ENCODE measurements at regions not wholly inside any gene's neighbourhood (a gene's known extent, or its start where the extent isn't known, plus 50 kb on each side); places are given as distances from the start of the nearest gene placed in this dataset.

GRCh38 chr2:189258616-189259365 lies 79.2 kb upstream of the COL5A2 start:
- no peak overlapping the region for H3K4me3 ChIP-seq (ENCODE audit: low read depth, low read length)
- H3K4me3 Mint-ChIP-seq: no peak overlapping the region
- H3K36me3 ChIP-seq (ENCODE audit: control insufficient read depth, insufficient read depth, low read length): no peaks in the 10 kb centered on the region
- H3K27me3 Mint-ChIP-seq: no peaks in the 10 kb centered on the region
- ATAC-seq (ENCODE audit: low read depth in 2 of 2): no peak
- no peak overlapping the region for H3K27ac Mint-ChIP-seq
- H3K4me1 ChIP-seq (ENCODE audit: control insufficient read depth, insufficient read depth, low read length, poor library complexity, severe bottlenecking): no peaks in the 10 kb centered on the region
- no peaks in the 10 kb centered on the region for H3K9me3 ChIP-seq (ENCODE audit: control insufficient read depth in 2 of 2, low read length in 2 of 2)
- H3K27ac ChIP-seq (ENCODE audit: insufficient read depth, low read length, poor library complexity, severe bottlenecking): no peak overlapping the region
- no peaks in the 10 kb centered on the region for H3K27me3 ChIP-seq (ENCODE audit: control insufficient read depth, insufficient read depth, low read length)
- peaks cover 0 to 2% (median 0%) of the 10 kb centered on the region in 7 donors for H3K9me3 Mint-ChIP-seq
- no peaks in the 10 kb centered on the region for H3K36me3 Mint-ChIP-seq
- DNase-seq: no peak
- peaks cover 0 to 8% (median 7%) of the 10 kb centered on the region in 4 donors for H3K4me1 Mint-ChIP-seq

DNA sequence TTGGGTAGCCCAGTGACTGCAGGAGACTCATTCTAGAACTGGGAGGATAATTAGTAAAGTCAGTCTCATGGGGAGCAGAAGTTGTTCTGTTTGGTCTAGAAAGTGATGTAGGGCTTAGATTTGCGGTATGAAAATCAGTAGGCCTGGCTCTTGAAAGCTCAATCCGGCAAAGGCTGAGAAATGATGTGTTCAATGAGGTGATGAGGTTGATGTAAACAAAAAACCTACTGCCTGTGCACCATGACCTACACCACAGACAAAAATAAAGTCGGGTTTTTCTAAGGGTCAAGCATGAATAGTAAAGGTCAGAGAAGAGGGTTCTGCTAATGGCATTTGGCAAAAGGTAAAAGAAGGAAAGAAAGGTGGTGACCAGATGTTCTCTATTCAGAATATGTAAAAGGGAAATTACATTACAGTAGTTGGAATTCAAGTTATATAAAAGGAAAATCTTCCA lies 80.8 kb upstream of the COL5A2 start:
- Mint-ChIP-seq H3K9me3 (peaks cover 0 to 3% (median under 1%) of the 10 kb centered on the region in 7 donors), H3K27me3 (no peaks in the 10 kb centered on the region), H3K36me3 (no peaks in the 10 kb centered on the region), H3K4me3 (no peak overlapping the region), H3K4me1 (peaks cover 0 to 8% (median 7%) of the 10 kb centered on the region in 4 donors), H3K27ac (no peak overlapping the region)
- Histone ChIP-seq H3K27ac (ENCODE audit: insufficient read depth, low read length, poor library complexity, severe bottlenecking) (no peak overlapping the region), H3K9me3 (ENCODE audit: control insufficient read depth in 2 of 2, low read length in 2 of 2) (no peaks in the 10 kb centered on the region), H3K27me3 (ENCODE audit: control insufficient read depth, insufficient read depth, low read length) (no peaks in the 10 kb centered on the region), H3K4me3 (ENCODE audit: low read depth, low read length) (no peak overlapping the region), H3K36me3 (ENCODE audit: control insufficient read depth, insufficient read depth, low read length) (no peaks in the 10 kb centered on the region), H3K4me1 (ENCODE audit: control insufficient read depth, insufficient read depth, low read length, poor library complexity, severe bottlenecking) (no peaks in the 10 kb centered on the region)
- ATAC-seq (ENCODE audit: low read depth in 2 of 2) (no peak), DNase-seq (no peak)

DNA sequence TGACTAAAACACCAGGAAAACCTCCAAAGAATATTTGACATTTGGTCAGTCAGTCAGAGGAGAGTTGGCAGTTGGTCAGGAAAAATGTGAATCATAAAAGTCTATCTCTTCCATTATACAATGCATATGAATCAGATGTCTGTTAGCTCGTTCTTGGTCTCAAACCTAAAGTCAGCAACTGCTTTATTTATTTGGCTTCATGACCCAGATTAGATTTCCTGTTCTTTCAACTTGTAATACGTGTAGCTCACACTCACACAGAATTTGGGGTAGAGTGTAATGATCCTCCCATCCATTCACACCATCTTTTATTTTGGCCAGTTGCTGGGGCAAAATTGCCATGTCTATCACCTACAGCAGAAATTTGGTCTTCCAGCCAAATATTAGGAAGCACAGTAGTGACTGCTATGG lies 81.9 kb upstream of the COL5A2 start:
- Mint-ChIP-seq H3K9me3 (peaks cover 0 to 4% (median 3%) of the 10 kb centered on the region in 7 donors), H3K4me3 (no peak overlapping the region), H3K27ac (no peak overlapping the region), H3K36me3 (no peaks in the 10 kb centered on the region), H3K4me1 (peaks cover 0 to 8% (median 5%) of the 10 kb centered on the region in 4 donors), H3K27me3 (no peaks in the 10 kb centered on the region)
- no peak for ATAC-seq (ENCODE audit: low read depth in 2 of 2)
- no peak overlapping the region for H3K27ac ChIP-seq (ENCODE audit: insufficient read depth, low read length, poor library complexity, severe bottlenecking)
- no peaks in the 10 kb centered on the region for H3K4me1 ChIP-seq (ENCODE audit: control insufficient read depth, insufficient read depth, low read length, poor library complexity, severe bottlenecking)
- no peak overlapping the region for H3K4me3 ChIP-seq (ENCODE audit: low read depth, low read length)
- peak in 1 of 3 donors; percentile 21 for DNase-seq
- no peaks in the 10 kb centered on the region for H3K36me3 ChIP-seq (ENCODE audit: control insufficient read depth, insufficient read depth, low read length)
- H3K27me3 ChIP-seq (ENCODE audit: control insufficient read depth, insufficient read depth, low read length): no peaks in the 10 kb centered on the region
- H3K9me3 ChIP-seq (ENCODE audit: control insufficient read depth in 2 of 2, low read length in 2 of 2): no peaks in the 10 kb centered on the region

GRCh38 chr2:189261916-189262315 lies 82.4 kb upstream of the COL5A2 start:
- Histone ChIP-seq H3K36me3 (ENCODE audit: control insufficient read depth, insufficient read depth, low read length) (no peaks in the 10 kb centered on the region), H3K9me3 (ENCODE audit: control insufficient read depth in 2 of 2, low read length in 2 of 2) (no peaks in the 10 kb centered on the region), H3K4me1 (ENCODE audit: control insufficient read depth, insufficient read depth, low read length, poor library complexity, severe bottlenecking) (no peaks in the 10 kb centered on the region), H3K4me3 (ENCODE audit: low read depth, low read length) (no peak overlapping the region), H3K27me3 (ENCODE audit: control insufficient read depth, insufficient read depth, low read length) (no peaks in the 10 kb centered on the region), H3K27ac (ENCODE audit: insufficient read depth, low read length, poor library complexity, severe bottlenecking) (no peak overlapping the region)
- Mint-ChIP-seq H3K36me3 (no peaks in the 10 kb centered on the region), H3K27me3 (no peaks in the 10 kb centered on the region), H3K4me1 (peaks cover 0 to 8% (median 5%) of the 10 kb centered on the region in 4 donors), H3K9me3 (peaks cover 0 to 5% (median 3%) of the 10 kb centered on the region in 7 donors), H3K4me3 (no peak overlapping the region), H3K27ac (no peak overlapping the region)
- no peak for DNase-seq
- no peak for ATAC-seq (ENCODE audit: low read depth in 2 of 2)

DNA sequence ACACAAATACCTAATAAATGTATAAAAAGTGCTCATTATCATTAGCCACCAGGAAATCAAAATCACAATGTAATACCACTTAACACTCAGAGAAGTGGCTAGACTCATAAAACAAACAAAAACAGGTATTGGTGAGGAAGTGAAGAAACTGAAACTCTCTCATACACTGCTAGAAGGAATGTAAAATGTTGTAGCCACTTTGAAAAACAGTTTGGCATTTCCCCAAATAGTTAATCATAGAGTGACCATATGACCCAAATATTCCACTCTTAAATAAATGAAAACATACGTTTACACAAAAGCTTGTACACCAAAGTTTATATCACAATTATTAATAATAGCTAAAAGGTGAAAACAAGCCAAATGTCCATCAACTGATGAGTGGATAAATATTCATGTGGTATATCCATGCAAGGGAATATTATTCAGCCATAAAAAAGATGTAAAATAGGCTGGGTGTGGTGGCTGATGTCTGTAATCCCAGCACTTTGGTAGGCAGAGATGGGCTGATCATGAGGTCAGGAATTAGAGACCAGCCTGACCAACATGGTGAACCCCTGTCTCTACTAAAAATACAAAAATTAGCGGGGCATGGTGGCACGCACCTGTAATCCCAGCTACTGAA lies 86.2 kb upstream of the COL5A2 start:
- H3K27ac Mint-ChIP-seq: no peak overlapping the region
- no peaks in the 10 kb centered on the region for H3K36me3 Mint-ChIP-seq
- no peak for ATAC-seq (ENCODE audit: low read depth in 2 of 2)
- Histone ChIP-seq H3K4me1 (ENCODE audit: control insufficient read depth, insufficient read depth, low read length, poor library complexity, severe bottlenecking) (no peaks in the 10 kb centered on the region), H3K27ac (ENCODE audit: insufficient read depth, low read length, poor library complexity, severe bottlenecking) (no peak overlapping the region), H3K4me3 (ENCODE audit: low read depth, low read length) (no peak overlapping the region), H3K27me3 (ENCODE audit: control insufficient read depth, insufficient read depth, low read length) (no peaks in the 10 kb centered on the region), H3K36me3 (ENCODE audit: control insufficient read depth, insufficient read depth, low read length) (no peaks in the 10 kb centered on the region), H3K9me3 (ENCODE audit: control insufficient read depth in 2 of 2, low read length in 2 of 2) (no peaks in the 10 kb centered on the region)
- H3K4me1 Mint-ChIP-seq: peaks cover 0 to 8% (median 5%) of the 10 kb centered on the region in 4 donors
- no peak for DNase-seq
- H3K4me3 Mint-ChIP-seq: no peak overlapping the region
- H3K9me3 Mint-ChIP-seq: peaks cover 0 to 6% (median 3%) of the 10 kb centered on the region in 7 donors
- H3K27me3 Mint-ChIP-seq: no peaks in the 10 kb centered on the region

DNA sequence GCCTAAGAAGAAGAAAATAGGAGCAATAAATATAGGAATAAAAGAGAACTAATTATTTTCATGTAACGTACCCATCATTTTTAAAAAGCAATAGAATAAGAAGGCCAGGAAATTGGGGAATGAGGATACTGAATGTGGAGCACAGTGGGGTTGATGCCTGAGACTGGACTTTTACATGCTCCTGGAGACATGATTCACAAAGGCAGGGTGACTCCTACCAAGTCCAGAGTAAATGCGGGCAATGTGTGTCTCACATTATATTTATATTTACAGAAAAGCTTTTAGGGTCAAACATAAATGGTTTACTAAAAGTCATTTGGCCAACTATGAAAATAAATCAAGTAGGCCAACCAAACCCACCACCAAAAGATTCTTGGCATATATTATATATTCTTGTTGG lies 87.9 kb upstream of the COL5A2 start:
- Histone ChIP-seq H3K36me3 (ENCODE audit: control insufficient read depth, insufficient read depth, low read length) (no peaks in the 10 kb centered on the region), H3K27ac (ENCODE audit: insufficient read depth, low read length, poor library complexity, severe bottlenecking) (no peak overlapping the region), H3K27me3 (ENCODE audit: control insufficient read depth, insufficient read depth, low read length) (no peaks in the 10 kb centered on the region), H3K9me3 (ENCODE audit: control insufficient read depth in 2 of 2, low read length in 2 of 2) (no peaks in the 10 kb centered on the region), H3K4me1 (ENCODE audit: control insufficient read depth, insufficient read depth, low read length, poor library complexity, severe bottlenecking) (no peaks in the 10 kb centered on the region), H3K4me3 (ENCODE audit: low read depth, low read length) (no peak overlapping the region)
- Mint-ChIP-seq H3K36me3 (no peaks in the 10 kb centered on the region), H3K4me3 (no peak overlapping the region), H3K9me3 (peaks cover 0 to 7% (median 4%) of the 10 kb centered on the region in 7 donors), H3K27me3 (no peaks in the 10 kb centered on the region), H3K4me1 (no peaks in the 10 kb centered on the region), H3K27ac (no peak overlapping the region)
- ATAC-seq (ENCODE audit: low read depth in 2 of 2): no peak
- DNase-seq: no peak

GRCh38 chr2:189267925-189268579 lies 88.5 kb upstream of the COL5A2 start:
- Mint-ChIP-seq H3K4me3 (no peak overlapping the region), H3K4me1 (no peaks in the 10 kb centered on the region), H3K27me3 (no peaks in the 10 kb centered on the region), H3K36me3 (no peaks in the 10 kb centered on the region), H3K9me3 (peaks cover 0 to 7% (median 4%) of the 10 kb centered on the region in 7 donors), H3K27ac (no peak overlapping the region)
- no peaks in the 10 kb centered on the region for H3K27me3 ChIP-seq (ENCODE audit: control insufficient read depth, insufficient read depth, low read length)
- ATAC-seq (ENCODE audit: low read depth in 2 of 2) (no peak), DNase-seq (no peak)
- no peaks in the 10 kb centered on the region for H3K4me1 ChIP-seq (ENCODE audit: control insufficient read depth, insufficient read depth, low read length, poor library complexity, severe bottlenecking)
- no peaks in the 10 kb centered on the region for H3K9me3 ChIP-seq (ENCODE audit: control insufficient read depth in 2 of 2, low read length in 2 of 2)
- no peaks in the 10 kb centered on the region for H3K36me3 ChIP-seq (ENCODE audit: control insufficient read depth, insufficient read depth, low read length)
- H3K27ac ChIP-seq (ENCODE audit: insufficient read depth, low read length, poor library complexity, severe bottlenecking): no peak overlapping the region
- no peak overlapping the region for H3K4me3 ChIP-seq (ENCODE audit: low read depth, low read length)

Measured in CD4-positive, CD25-positive, alpha-beta regulatory T cell (primary cell).